GM23248 (cell line): ENCODE measurements at regions not wholly inside any gene's neighbourhood (a gene's known extent, or its start where the extent isn't known, plus 50 kb on each side); places are given as distances from the start of the nearest gene placed in this dataset.

Experiments used
- EZH2 ChIP-seq: fragments of 200-600 bp; sonication (generic); IDR thresholded peaks from 2 replicates; pipeline ENCODE4 v1.6.1; 2018; ENCODE audit warnings: antibody characterized with exemption, mild to moderate bottlenecking; ENCODE audit not compliant: insufficient read depth, poor library complexity, severe bottlenecking
- EZH2phosphoT487 ChIP-seq: fragments of 200-600 bp; sonication (generic); IDR thresholded peaks from 2 replicates; pipeline ENCODE4 v1.6.1; 2018; ENCODE audit warnings: antibody characterized with exemption, moderate library complexity, mild to moderate bottlenecking, low read depth; ENCODE audit not compliant: insufficient read depth

- TF ChIP-seq EZH2phosphoT487 (no peak), EZH2 (no peak)
Measured at GRCh38 chr20:6490849-6491248, 276.6 kb upstream of the BMP2 start.
